Type B pancreatic cell (in vitro differentiated cells): ENCODE measurements at regions not wholly inside any gene's neighbourhood (a gene's known extent, or its start where the extent isn't known, plus 50 kb on each side); places are given as distances from the start of the nearest gene placed in this dataset.

Experiments used
- DNase-seq: peaks from one replicate; pipeline ENCODE4 v3.0.0; 2021; ENCODE audit warnings: mixed read lengths; ENCODE audit not compliant: unreplicated experiment; ENCODE audit errors: extremely low spot score
- H3K27ac Mint-ChIP-seq: 2 replicates; pipeline ENCODE4 v1.8.0; 2021; ENCODE audit warnings: mild to moderate bottlenecking, mixed read lengths
- H3K27me3 Mint-ChIP-seq: 2 replicates; pipeline ENCODE4 v1.8.0; 2021; ENCODE audit warnings: mixed read lengths
- H3K36me3 Mint-ChIP-seq: 2 replicates; pipeline ENCODE4 v1.8.0; 2021; ENCODE audit warnings: mixed read lengths
- H3K4me1 Mint-ChIP-seq: one replicate; pipeline ENCODE4 v1.8.0; 2021; ENCODE audit warnings: mixed read lengths; ENCODE audit not compliant: unreplicated experiment
- H3K4me3 Mint-ChIP-seq: 2 replicates; pipeline ENCODE4 v1.8.0; 2021; ENCODE audit warnings: mild to moderate bottlenecking, mixed read lengths
- H3K9me3 Mint-ChIP-seq: 2 replicates; pipeline ENCODE4 v1.8.0; 2021; ENCODE audit warnings: mixed read lengths
- TF ChIP-seq, protein P1 (sequence below): fragments of 200-600 bp; sonication (generic); conservative IDR thresholded peaks from 2 replicates; pipeline ENCODE4 v1.5.0; 2021; ENCODE audit warnings: antibody characterized with exemption, mild to moderate bottlenecking

- Mint-ChIP-seq H3K4me1 (peaks cover 27% of the 10 kb centered on the region), H3K4me3 (peak overlapping the region; percentile 78), H3K27me3 (peaks cover 7% of the 10 kb centered on the region), H3K9me3 (no peaks in the 10 kb centered on the region), H3K27ac (peak overlapping the region; percentile 54), H3K36me3 (no peaks in the 10 kb centered on the region)
- no peak for DNase-seq
- TF ChIP-seq, protein P1, sequence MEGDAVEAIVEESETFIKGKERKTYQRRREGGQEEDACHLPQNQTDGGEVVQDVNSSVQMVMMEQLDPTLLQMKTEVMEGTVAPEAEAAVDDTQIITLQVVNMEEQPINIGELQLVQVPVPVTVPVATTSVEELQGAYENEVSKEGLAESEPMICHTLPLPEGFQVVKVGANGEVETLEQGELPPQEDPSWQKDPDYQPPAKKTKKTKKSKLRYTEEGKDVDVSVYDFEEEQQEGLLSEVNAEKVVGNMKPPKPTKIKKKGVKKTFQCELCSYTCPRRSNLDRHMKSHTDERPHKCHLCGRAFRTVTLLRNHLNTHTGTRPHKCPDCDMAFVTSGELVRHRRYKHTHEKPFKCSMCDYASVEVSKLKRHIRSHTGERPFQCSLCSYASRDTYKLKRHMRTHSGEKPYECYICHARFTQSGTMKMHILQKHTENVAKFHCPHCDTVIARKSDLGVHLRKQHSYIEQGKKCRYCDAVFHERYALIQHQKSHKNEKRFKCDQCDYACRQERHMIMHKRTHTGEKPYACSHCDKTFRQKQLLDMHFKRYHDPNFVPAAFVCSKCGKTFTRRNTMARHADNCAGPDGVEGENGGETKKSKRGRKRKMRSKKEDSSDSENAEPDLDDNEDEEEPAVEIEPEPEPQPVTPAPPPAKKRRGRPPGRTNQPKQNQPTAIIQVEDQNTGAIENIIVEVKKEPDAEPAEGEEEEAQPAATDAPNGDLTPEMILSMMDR = peak; percentile 73
Observed at GRCh38 chr10:15439341-15439842, 68.3 kb upstream of the FAM171A1 start.

DNA sequence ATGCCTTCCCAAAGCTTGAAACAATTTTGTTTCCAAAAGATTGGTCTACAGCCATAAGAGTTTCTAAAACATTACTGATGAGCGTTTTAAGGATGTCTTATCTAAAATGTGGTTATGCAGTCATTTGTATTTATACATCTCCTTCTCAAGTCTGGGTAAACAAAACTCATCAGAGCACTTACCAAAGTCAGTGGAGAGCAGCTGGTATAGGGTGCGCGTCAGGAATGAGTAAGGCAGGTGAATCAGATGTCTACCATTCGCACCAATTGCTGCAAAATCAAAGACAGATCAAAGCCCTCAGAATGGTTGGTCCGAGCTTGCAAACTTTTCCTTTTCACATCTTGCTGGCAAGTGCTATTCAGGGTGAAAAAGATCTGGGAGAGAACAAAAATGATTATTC, 65.6 kb upstream of the FAM171A1 start:
- no peaks in the 10 kb centered on the region for H3K36me3 Mint-ChIP-seq

DNA sequence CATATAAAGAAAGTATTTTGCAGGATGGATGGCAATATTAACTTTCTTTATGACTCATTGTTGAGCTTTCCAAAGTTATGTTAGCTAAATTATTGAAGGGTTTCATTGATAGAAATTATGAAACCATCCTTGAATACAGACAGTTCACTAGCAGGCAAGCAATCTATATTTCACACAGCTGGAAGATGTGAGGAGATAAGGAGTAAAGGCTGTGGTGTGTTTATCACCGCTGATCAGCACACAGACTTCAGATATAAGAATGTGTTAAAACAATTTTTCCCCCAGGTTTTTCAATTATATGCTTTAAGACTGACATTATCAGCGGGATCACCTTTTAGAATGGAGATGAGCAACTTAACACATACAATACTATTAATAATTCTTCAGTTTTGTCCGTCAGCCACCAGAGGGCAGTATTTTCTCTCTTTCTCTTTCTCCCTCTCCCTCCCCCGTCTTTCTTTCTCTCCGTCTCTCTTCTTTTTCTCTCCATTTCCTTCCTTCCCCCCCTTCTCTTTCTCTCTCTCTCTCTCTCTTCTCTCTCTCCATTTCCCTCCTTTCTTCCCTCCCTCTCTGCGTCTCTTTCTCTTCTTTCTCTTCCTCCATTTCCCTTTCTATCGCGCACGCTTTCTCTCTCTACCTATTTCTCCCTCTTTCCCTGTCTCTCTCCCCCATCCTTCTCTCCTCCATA, 62.9 kb upstream of the FAM171A1 start:
- H3K27ac Mint-ChIP-seq = peak overlapping the region; percentile 30
- no peak for DNase-seq
- peaks cover 15% of the 10 kb centered on the region for H3K4me1 Mint-ChIP-seq
- peaks cover 8% of the 10 kb centered on the region for H3K27me3 Mint-ChIP-seq
- TF ChIP-seq, protein P1 = peak; percentile 89
- H3K9me3 Mint-ChIP-seq = no peaks in the 10 kb centered on the region
- peak overlapping the region; percentile 84 for H3K4me3 Mint-ChIP-seq
- H3K36me3 Mint-ChIP-seq = no peaks in the 10 kb centered on the region

More for the DNA sequence above, 65.6 kb upstream of the FAM171A1 start:
- DNase-seq = no peak
- H3K27ac Mint-ChIP-seq = no peak overlapping the region
- H3K4me1 Mint-ChIP-seq = peaks cover 28% of the 10 kb centered on the region
- peaks cover 8% of the 10 kb centered on the region for H3K27me3 Mint-ChIP-seq
- H3K4me3 Mint-ChIP-seq = no peak overlapping the region
- no peaks in the 10 kb centered on the region for H3K9me3 Mint-ChIP-seq
- TF ChIP-seq, protein P1 = no peak

- no peaks in the 10 kb centered on the region for H3K9me3 Mint-ChIP-seq
- no peaks in the 10 kb centered on the region for H3K36me3 Mint-ChIP-seq
- no peak for DNase-seq
- H3K4me1 Mint-ChIP-seq = peaks cover 14% of the 10 kb centered on the region
- H3K27ac Mint-ChIP-seq = no peak overlapping the region
- TF ChIP-seq, protein P1 = no peak
- H3K4me3 Mint-ChIP-seq = peak overlapping the region; percentile 13
- H3K27me3 Mint-ChIP-seq = peaks cover 8% of the 10 kb centered on the region
Observed at GRCh38 chr10:15432266-15432665, 61.2 kb upstream of the FAM171A1 start.

GRCh38 chr10:15430969-15431771, 60.1 kb upstream of the FAM171A1 start:
- no peak for DNase-seq
- Mint-ChIP-seq H3K9me3 (no peaks in the 10 kb centered on the region), H3K27ac (no peak overlapping the region), H3K27me3 (peaks cover 8% of the 10 kb centered on the region), H3K4me3 (no peak overlapping the region), H3K4me1 (peaks cover 14% of the 10 kb centered on the region), H3K36me3 (no peaks in the 10 kb centered on the region)
- TF ChIP-seq, protein P1 = no peak
